Stimulated activated CD4-positive, alpha-beta T cell treated with anti-CD3 and anti-CD28 coated beads, Interleukin-1b, Interleukin-23, amount 100 ng/mL, for 4 hours (primary cell): ENCODE measurements at regions not wholly inside any gene's neighbourhood (a gene's known extent, or its start where the extent isn't known, plus 50 kb on each side); places are given as distances from the start of the nearest gene placed in this dataset.

Experiments used
- DNase-seq, 2 donors: peaks; one replicate each; pipeline ENCODE4 v3.0.0-alpha.2; 2020; ENCODE audit warnings: low read depth in 2 of 2

DNA sequence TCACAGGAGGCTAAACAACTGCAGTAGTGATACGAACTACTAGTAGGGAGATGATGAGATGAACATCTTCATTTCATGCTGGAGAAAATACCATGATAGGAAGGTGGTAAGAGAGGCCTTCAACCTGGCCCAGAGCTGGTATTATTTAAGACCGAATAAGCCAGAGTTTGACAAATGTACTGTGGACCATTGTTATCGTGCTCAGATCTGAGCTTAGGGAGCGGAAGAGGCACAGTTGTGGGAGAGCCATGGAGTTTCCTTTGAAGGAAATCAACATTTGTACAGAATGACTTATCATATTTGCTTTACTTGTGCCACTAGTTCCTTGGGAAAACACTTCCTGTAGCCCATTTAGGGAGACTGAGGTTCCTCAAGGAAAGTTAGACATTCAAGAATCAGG, 260.6 kb upstream of the TNP1 start:
- no peak for DNase-seq

GRCh38 chr2:217118559-217119284, 258.9 kb upstream of the TNP1 start:
- DNase-seq = no peak

DNA sequence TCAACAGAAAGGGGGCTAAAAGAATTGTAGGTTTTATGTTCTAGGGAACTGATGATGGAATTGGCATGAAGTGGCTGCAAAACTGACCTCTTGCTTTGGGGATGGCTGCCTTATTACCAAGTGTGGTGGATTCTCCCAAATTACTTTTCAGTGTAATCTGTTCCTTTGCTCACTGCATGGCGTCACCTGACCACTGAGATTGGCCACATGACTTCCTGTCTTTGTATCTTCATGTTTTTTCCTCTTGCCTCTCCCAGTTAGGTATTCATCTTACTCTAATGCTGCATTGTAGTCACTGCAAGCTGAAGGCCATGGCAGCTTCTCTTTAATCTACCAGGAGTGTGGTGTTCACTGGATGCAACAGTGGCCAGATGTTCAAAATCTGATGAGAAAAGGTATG, 257.7 kb upstream of the TNP1 start:
- no peak for DNase-seq

DNA sequence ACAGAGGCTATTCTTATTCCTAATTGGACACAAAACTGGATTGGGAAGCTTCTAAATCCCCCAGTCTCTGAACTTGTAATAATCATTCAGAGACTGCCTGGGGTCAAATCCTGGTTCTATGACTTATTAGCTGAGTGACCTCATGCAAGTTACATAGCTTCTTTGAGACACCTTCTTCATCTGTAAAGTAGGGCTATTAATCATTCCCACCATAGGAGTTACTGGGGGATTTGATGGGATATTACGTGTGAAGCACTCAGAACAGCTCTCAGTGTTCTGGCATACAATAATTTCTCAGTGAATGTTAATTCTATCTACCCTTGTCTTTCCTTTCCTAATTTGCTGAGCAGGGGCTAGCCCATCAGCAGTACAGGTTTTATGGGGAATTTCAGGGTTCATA, 256.7 kb upstream of the TNP1 start:
- no peak for DNase-seq

- no peak for DNase-seq
Observed at GRCh38 chr2:217114117-217114516, 254.3 kb upstream of the TNP1 start.

GRCh38 chr2:217113491-217113890, 253.6 kb upstream of the TNP1 start:
- no peak for DNase-seq

DNA sequence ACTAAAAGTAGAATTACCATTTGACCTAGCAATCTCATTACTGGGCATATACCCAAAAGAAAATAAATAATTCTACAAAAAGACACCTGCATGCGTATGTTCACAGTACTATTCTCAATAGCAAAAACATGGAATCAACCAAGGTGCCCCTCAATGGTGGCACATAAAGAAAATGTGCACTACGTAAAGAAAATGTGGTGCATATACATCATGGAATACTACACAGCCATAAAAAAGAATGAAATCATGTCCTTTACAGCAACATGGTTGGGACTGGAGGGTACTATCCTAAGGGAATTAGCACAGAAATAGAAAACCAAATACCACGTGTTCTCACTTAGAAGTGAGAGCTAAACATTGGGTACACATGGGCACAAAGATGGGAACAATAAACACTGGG, 250.7 kb upstream of the TNP1 start:
- DNase-seq = no peak

GRCh38 chr2:217108575-217109027, 248.7 kb upstream of the TNP1 start:
- no peak for DNase-seq

DNA sequence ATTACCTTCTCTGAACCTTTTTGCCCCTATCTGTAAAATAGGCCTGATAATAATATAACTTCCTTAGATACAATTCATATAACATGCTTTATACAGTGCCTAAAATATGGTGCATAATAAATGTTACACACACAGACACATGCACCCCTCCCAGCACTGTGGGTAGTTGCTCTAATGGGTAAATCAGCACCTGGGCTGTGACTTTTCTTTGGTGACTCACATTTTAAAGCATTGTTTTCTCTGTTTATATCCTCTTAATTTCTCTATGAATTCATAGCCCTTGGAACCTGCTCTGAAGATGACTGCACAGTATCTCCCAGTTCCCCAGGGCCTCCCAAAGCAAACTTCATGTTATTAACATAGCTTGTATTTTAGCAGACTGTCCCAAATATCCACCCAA, 248.2 kb upstream of the TNP1 start:
- no peak for DNase-seq

DNA sequence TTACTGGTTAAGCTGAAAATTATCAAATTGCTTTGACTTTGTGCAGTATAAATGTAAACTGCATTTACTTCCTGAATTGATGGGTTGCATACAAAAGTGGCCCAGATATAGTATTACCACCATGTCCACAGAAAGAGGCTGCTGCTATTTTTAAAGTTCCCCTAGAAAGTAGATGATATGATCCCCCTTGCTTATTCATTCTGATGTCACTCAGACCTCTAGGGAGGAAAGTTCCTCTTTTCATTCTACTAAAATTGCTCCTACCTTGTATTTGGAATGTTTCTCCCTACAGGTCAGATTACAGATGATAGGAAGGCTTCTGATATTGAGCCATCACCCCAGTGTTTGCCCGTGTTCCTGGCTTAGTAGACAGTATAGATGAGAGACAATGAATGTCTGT, 247.6 kb upstream of the TNP1 start:
- no peak for DNase-seq

- no peak for DNase-seq
Observed at GRCh38 chr2:217106650-217107014, 246.8 kb upstream of the TNP1 start.

- DNase-seq = no peak
Observed at GRCh38 chr2:217105733-217106649, 246.1 kb upstream of the TNP1 start.

GRCh38 chr2:217103752-217104545, 244.1 kb upstream of the TNP1 start:
- DNase-seq = no peak

- DNase-seq = no peak
Observed at GRCh38 chr2:217102956-217103355, 243.1 kb upstream of the TNP1 start.

GRCh38 chr2:217101972-217102371, 242.1 kb upstream of the TNP1 start:
- DNase-seq = no peak

GRCh38 chr2:217099561-217099960, 239.7 kb upstream of the TNP1 start:
- DNase-seq = no peak

DNA sequence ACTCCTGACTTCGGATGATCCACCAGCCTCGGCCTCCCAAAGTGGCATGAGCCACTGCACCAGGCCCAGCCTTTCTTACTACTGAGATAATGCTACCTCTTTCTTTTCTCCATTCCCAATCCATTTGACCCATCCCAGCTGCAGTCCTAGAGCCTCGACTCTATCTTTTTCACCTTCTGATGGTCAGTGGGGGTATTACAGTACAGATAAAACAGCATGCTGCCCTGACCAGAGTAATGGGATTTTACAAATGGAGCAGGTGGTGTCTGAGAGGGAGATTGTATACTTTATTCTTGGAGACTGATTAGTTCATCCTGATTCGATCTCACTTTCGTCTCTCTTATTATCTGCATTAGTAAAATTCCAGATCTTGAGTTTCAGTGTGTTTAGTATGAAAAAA, 238.6 kb upstream of the TNP1 start:
- no peak for DNase-seq

- no peak for DNase-seq
Observed at GRCh38 chr2:217097346-217097745, 237.5 kb upstream of the TNP1 start.

DNA sequence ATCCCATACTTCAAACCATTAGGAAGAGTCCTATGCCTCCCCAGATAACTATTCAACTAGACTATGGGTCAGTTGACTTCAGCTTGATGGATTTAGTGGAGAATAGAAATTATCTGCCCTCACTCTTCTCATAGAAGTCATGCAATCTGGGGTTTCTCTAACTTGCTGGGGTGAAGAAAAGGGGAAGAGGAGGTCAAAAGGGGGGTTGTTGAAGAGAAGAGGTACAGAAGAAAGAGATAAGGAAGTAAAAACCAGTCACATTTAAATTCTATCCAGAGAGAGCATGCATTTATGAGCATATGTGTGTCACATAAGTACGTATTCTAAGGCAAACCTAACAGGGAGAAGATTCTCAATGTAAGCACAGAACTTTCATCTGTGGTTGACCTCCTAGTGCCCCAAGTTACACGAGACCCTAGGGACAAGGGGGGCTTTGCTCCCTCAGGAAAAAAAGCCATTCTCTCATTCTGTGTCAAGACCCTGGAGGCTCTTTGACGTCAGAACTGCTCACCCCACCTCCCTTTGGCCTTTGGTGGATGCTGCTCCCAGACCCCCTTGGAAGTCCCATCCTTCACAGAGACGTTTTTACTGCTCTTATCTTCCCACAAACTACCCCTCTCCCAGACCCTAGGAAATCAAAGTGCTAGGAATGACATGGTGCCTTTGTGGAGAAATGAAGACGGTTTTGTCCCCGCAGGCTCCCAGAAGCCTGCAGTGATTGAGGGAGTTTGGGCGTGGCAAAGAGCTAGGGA, 236.8 kb upstream of the TNP1 start:
- no peak for DNase-seq

- DNase-seq = no peak
Observed at GRCh38 chr2:217095511-217096205, 235.8 kb upstream of the TNP1 start.
